Smooth muscle cell (in vitro differentiated cells): ENCODE measurements at regions not wholly inside any gene's neighbourhood (a gene's known extent, or its start where the extent isn't known, plus 50 kb on each side); places are given as distances from the start of the nearest gene placed in this dataset.
A peak's percentile ranks its signal among the peaks of the same experiment; 100 is the strongest.

Source experiments
- DNase-seq: peaks from one replicate; lab custom pipeline; 2025; ENCODE audit not compliant: unreplicated experiment; lab: John Stamatoyannopoulos, UW
- H2AFZ ChIP-seq: fragments of 200-600 bp; sonication (generic); 2 replicates; pipeline ENCODE4 v1.6.0; 2016; ENCODE audit warnings: antibody characterized with exemption, low read depth, mild to moderate bottlenecking
- H3F3A ChIP-seq: fragments of 200-600 bp; sonication (generic); 2 replicates; pipeline ENCODE4 v1.6.0; 2017; ENCODE audit warnings: antibody characterized with exemption, low read depth
- H3K27ac ChIP-seq: fragments of 200-600 bp; sonication (generic); 2 replicates; pipeline ENCODE4 v1.5.1; 2016; ENCODE audit warnings: low read depth, mild to moderate bottlenecking
- H3K27me3 ChIP-seq: fragments of 200-600 bp; sonication (generic); 2 replicates; pipeline ENCODE4 v1.6.1; 2016; ENCODE audit warnings: low read depth, mild to moderate bottlenecking
- H3K36me3 ChIP-seq: fragments of 200-600 bp; sonication (generic); 2 replicates; pipeline ENCODE4 v1.5.1; 2016; ENCODE audit warnings: low read depth
- H3K4me1 ChIP-seq: fragments of 200-600 bp; sonication (generic); 2 replicates; pipeline ENCODE4 v1.5.1; 2016; ENCODE audit warnings: low read depth
- H3K4me2 ChIP-seq: fragments of 200-600 bp; sonication (generic); 2 replicates; pipeline ENCODE4 v1.6.0; 2016; ENCODE audit warnings: mild to moderate bottlenecking
- H3K4me3 ChIP-seq: fragments of 200-600 bp; sonication (generic); 2 replicates; pipeline ENCODE4 v1.5.1; 2016; ENCODE audit warnings: mild to moderate bottlenecking
- H3K79me2 ChIP-seq: fragments of 200-600 bp; sonication (generic); 2 replicates; pipeline ENCODE4 v1.6.0; 2016; ENCODE audit warnings: low read depth, mild to moderate bottlenecking
- H3K9ac ChIP-seq: fragments of 200-600 bp; sonication (generic); 2 replicates; pipeline ENCODE4 v1.6.0; 2016; ENCODE audit warnings: low read depth
- H3K9me3 ChIP-seq: fragments of 200-600 bp; sonication (generic); replicated peaks from 2 replicates; pipeline ENCODE4 v1.5.1; 2016; ENCODE audit warnings: low read depth
- H4K20me1 ChIP-seq: fragments of 200-600 bp; sonication (generic); 2 replicates; pipeline ENCODE4 v1.6.0; 2016; ENCODE audit warnings: low read depth
- WGBS: methylation state at CpG from one replicate; pipeline ENCODE4 v1.1.7; 2016; ENCODE audit warnings: low lambda C conversion rate; 5-methylcytosine and 5-hydroxymethylcytosine counted together
- TF ChIP-seq, protein P1 (sequence below): fragments of 200-600 bp; sonication (generic); IDR thresholded peaks from 2 replicates; pipeline ENCODE4 v1.5.1; 2017; ENCODE audit warnings: borderline replicate concordance, mild to moderate bottlenecking, antibody characterized with exemption; ENCODE audit not compliant: insufficient read depth, poor library complexity, severe bottlenecking

DNA sequence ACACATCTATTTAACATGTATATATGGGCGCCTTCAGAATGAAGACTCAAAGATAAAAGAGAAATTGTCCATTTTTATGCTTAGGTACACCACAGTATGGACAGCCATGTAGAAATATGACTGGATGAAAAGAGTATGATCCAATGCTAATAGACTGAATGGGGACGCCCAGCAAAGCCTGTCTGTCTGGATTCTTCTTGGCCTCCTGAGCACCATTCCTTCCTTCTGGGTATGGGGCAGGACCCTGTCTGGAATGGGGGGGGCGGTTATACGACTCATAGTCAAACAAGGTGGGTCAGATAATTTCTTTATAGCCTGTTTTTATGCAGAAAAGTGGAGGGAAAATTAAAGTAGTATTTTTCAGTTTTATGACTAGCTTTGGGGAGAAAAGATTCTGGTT, 81.2 kb upstream of the ABCD3 start:
- Histone ChIP-seq H3K9me3 (no peaks in the 10 kb centered on the region), H3K9ac (no peak overlapping the region), H4K20me1 (no peaks in the 10 kb centered on the region), H3K79me2 (no peaks in the 10 kb centered on the region), H3K27me3 (no peaks in the 10 kb centered on the region), H3K4me1 (peaks cover 7% of the 10 kb centered on the region), H3F3A (peaks cover 4% of the 10 kb centered on the region), H3K36me3 (no peaks in the 10 kb centered on the region), H3K27ac (no peak overlapping the region), H3K4me2 (no peak overlapping the region), H3K4me3 (no peak overlapping the region), H2AFZ (no peak overlapping the region)
- no peak for DNase-seq
- 85% methylated on average over 4 of the region's 4 CpGs for WGBS
- TF ChIP-seq, protein P1, sequence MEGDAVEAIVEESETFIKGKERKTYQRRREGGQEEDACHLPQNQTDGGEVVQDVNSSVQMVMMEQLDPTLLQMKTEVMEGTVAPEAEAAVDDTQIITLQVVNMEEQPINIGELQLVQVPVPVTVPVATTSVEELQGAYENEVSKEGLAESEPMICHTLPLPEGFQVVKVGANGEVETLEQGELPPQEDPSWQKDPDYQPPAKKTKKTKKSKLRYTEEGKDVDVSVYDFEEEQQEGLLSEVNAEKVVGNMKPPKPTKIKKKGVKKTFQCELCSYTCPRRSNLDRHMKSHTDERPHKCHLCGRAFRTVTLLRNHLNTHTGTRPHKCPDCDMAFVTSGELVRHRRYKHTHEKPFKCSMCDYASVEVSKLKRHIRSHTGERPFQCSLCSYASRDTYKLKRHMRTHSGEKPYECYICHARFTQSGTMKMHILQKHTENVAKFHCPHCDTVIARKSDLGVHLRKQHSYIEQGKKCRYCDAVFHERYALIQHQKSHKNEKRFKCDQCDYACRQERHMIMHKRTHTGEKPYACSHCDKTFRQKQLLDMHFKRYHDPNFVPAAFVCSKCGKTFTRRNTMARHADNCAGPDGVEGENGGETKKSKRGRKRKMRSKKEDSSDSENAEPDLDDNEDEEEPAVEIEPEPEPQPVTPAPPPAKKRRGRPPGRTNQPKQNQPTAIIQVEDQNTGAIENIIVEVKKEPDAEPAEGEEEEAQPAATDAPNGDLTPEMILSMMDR = no peak

DNA sequence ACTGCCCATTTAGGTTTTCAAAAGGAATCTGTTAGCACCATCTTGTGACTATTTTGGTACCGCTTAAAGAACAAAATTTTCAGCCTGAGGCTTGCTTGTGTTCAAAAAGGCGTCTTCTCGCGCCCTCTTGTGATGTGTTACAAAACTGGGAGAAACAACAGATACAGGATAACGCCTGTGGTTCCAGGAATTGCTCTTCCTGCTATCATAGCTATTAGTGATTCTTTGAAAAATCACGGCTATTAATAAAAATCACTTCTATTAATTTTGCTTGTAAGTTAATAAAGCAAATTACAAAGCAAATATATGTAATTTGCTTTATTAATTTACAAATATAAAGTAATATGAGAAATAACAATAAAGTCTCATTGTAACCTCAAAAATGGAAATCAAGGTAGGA, 82.2 kb upstream of the ABCD3 start:
- Histone ChIP-seq H3F3A (peaks cover 4% of the 10 kb centered on the region), H3K79me2 (no peaks in the 10 kb centered on the region), H3K27ac (no peak overlapping the region), H3K9ac (no peak overlapping the region), H3K36me3 (no peaks in the 10 kb centered on the region), H3K27me3 (no peaks in the 10 kb centered on the region), H2AFZ (no peak overlapping the region), H3K4me2 (peak overlapping the region; percentile 4), H3K9me3 (no peaks in the 10 kb centered on the region), H3K4me3 (no peak overlapping the region), H3K4me1 (peaks cover 7% of the 10 kb centered on the region), H4K20me1 (no peaks in the 10 kb centered on the region)
- WGBS = 5% methylated on average over 6 of the region's 6 CpGs
- TF ChIP-seq, protein P1 = peak; percentile 97
- no peak for DNase-seq

DNA sequence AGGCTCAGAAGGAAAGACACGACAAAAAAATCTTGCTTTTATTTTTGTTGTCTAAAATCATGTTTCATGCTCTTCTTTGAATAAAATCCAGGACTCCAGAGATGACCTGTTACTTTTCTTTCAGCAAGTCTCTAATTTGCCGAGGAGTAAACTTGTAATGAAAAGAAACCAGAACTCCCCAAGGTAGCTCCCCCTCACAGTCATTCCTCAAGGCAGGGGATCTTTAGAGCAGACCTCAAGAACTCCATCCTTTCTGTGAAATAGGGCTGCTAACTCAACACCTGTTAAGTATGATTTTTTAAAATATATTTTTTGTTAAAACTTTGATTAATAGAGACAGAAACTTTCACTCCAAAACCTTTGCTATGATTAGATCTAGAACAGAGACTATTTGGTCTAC, 82.7 kb upstream of the ABCD3 start:
- H2AFZ ChIP-seq = peak overlapping the region; percentile 62

DNA sequence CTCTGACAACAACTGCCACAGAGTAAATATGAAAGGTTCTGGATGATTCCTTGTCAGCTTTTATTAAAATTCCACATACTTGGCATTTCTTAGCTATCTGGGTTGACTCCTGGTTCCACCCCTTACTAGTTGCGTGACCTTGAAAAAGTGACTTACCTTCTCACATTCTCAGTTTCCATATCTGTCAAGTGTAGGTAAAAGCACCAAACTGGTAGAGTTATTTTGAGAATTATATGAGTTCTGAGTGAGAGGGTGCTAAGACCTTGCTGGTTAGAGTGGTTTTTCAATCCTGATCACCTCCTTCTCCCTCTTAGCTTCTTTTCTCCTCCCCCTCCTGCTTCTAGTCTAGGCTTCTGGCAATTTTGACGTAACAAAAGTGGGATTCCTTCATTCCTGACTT, 83.4 kb upstream of the ABCD3 start:
- H3K4me1 ChIP-seq = peaks cover 7% of the 10 kb centered on the region
- no peaks in the 10 kb centered on the region for H3K9me3 ChIP-seq
- peaks cover 4% of the 10 kb centered on the region for H3F3A ChIP-seq
- H3K4me2 ChIP-seq = peak overlapping the region; percentile 4
- no peaks in the 10 kb centered on the region for H3K79me2 ChIP-seq
- no peak for DNase-seq
- H2AFZ ChIP-seq = peak overlapping the region; percentile 62
- H3K27me3 ChIP-seq = no peaks in the 10 kb centered on the region
- WGBS = 56% methylated on average over 2 of the region's 2 CpGs
- TF ChIP-seq, protein P1 = no peak
- H4K20me1 ChIP-seq = no peaks in the 10 kb centered on the region
- H3K36me3 ChIP-seq = no peaks in the 10 kb centered on the region
- H3K4me3 ChIP-seq = no peak overlapping the region
- peak overlapping the region; percentile 61 for H3K27ac ChIP-seq
- no peak overlapping the region for H3K9ac ChIP-seq

More for the DNA sequence above, 82.7 kb upstream of the ABCD3 start:
- TF ChIP-seq, protein P1 = no peak
- H3K79me2 ChIP-seq = no peaks in the 10 kb centered on the region
- H4K20me1 ChIP-seq = no peaks in the 10 kb centered on the region
- no peak overlapping the region for H3K9ac ChIP-seq
- no peak overlapping the region for H3K4me3 ChIP-seq
- H3K9me3 ChIP-seq = no peaks in the 10 kb centered on the region
- H3K36me3 ChIP-seq = no peaks in the 10 kb centered on the region
- peak overlapping the region; percentile 61 for H3K27ac ChIP-seq
- H3K4me2 ChIP-seq = peak overlapping the region; percentile 4
- H3K4me1 ChIP-seq = peaks cover 7% of the 10 kb centered on the region
- H3K27me3 ChIP-seq = no peaks in the 10 kb centered on the region
- DNase-seq = no peak
- peaks cover 4% of the 10 kb centered on the region for H3F3A ChIP-seq
- WGBS = 56% methylated on average over 2 of the region's 2 CpGs
